Stimulated activated CD4-positive, alpha-beta T cell treated with anti-CD3 and anti-CD28 coated beads, Interleukin-1b, Interleukin-23, amount 100 ng/mL, for 24 hours (primary cell): ENCODE measurements at regions not wholly inside any gene's neighbourhood (a gene's known extent, or its start where the extent isn't known, plus 50 kb on each side); places are given as distances from the start of the nearest gene placed in this dataset.

Source experiments
- DNase-seq, 4 experiments: peaks; one replicate each; pipeline ENCODE4 v3.0.0-alpha.2; 2020; ENCODE audit warnings: low read depth in 4 of 4, low spot score in 1 of 4

GRCh38 chr3:30259730-30260129 lies 346.7 kb upstream of the TGFBR2 start:
- no peak for DNase-seq

DNA sequence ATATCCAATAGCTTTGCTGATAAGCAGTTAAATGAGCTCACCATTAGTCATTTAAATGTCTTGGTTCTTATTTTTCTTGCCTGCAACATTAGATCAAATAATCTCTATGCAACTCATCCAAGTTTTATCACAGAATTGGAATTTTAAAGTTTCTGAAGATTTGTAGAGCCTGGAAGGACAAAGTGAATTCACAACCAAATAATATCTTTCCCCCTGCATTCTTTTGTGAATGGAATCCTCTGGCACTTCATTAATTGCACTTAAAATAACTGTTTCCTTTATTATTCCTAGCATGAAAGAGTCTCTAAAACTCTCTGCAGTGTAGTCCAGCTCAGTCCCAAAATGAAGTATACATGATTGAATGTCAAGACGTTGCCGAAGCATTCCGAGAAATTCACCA lies 345.6 kb upstream of the TGFBR2 start:
- no peak for DNase-seq

DNA sequence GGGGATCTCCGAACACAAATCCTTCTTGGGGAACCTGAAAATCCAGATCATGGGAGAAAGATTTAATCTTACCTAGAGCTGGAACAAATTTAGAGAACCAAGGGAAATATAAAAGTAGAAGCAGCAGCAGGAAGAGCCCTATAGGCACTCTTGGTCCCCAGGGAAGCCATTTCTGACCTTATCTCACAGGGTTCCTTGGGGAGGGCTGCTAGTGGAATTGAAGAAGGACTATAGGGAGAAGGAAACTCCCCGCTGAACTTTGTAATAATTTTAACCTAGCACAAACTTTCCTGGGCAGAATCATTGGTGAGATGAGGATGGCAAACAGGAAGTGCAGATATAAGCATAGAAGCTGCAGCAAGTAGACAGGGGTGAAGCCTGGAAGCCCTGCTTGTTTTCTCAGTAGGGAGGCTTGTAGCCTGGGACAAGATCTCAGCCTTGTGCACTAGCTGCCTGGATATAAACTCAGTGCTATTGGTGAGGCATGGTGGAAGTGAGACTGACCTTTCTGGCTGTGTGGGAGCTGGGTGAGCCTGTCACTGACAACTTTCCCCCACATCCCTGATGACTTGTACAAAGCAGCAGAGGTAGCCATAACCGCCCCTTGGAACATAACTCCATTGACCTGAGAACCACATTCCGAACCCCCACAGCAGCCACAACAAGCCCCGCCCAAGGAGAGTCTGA lies 343.0 kb upstream of the TGFBR2 start:
- DNase-seq: no peak

DNA sequence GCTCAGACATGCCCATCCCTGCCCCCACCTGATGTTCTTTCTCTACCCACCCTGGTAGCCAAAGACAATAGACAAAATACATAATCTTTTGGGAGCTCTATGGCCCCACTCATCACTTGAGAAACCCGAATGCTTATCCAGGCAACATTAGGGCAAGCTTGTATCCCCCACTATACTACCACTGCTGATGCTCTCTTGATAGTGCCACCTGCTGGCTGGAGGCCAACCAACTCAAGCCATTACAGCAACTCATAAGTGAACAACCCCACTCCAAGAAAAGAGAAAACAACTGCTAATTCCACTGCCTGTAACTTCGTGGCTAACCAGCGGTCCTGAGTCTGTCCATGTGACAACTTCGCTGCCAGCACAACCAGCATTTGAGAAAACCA lies 342.5 kb upstream of the TGFBR2 start:
- no peak for DNase-seq

DNA sequence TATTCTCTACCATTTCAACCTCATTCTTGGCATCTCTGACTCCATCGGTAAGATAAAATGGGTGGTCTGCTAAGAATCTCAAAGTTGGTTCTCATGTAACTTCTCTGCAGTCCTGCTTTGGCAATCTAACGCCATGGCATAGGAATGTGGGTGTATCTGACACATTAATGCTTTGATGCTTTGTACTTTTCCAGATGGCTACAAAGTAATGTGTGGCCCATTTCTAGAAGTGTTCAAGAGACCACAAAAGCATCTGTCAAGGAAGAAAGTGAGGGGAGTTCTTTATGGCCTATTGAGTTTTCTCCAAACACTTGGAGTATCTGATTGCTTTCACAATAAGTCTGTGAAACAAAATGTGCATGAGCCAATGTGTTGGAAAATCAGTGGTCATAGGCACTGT lies 339.9 kb upstream of the TGFBR2 start:
- no peak for DNase-seq

DNA sequence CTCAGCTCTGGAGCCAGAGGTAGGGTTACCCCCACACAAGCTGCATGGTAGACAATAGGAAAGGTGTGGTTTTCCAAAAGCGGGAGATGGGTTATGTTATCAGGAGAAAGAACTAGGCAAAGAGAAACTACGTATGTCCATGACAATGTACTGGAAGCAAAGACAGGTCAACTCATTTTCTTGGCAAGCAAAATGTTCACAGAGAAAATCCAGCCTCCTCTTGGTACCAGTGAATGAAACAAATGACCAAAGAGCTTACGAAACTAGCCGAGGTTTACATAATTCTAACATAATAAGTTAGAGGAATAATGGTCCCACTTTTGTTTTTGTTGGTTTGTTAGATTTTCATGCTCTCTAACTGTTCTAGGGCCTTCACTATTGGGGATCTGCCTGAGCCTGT lies 338.1 kb upstream of the TGFBR2 start:
- DNase-seq: no peak

DNA sequence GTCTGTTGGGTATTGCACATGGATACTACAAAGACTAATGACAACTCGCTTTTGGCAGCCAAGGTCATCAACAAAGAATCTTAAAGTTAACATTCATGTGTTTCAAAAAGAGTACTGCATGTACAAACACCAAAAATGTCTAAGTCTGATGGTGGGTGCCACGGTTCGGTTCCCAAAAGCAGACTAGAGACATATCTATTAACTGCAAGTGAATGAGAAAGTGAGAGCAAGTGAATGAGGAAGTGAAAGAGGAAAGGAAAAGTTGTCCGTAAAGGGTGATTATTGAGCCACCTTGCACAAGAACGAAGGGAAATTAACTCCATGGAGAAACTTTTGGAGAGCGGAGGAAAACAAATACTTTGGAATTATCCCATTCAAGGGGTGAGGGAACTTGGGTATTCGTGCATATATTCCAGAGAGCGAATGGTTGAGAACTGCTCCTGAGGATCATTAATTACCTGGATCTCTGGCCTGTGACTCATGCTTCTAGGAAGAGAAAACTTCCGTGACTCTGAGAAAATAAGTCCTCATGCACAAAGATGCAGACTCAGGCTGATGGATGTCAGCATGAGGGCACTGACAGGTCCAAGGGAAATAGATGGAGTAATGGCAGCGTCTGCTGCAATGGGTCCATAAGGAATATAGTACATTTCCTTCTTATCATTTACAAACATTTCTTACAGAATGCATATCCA lies 336.5 kb upstream of the TGFBR2 start:
- no peak for DNase-seq

DNA sequence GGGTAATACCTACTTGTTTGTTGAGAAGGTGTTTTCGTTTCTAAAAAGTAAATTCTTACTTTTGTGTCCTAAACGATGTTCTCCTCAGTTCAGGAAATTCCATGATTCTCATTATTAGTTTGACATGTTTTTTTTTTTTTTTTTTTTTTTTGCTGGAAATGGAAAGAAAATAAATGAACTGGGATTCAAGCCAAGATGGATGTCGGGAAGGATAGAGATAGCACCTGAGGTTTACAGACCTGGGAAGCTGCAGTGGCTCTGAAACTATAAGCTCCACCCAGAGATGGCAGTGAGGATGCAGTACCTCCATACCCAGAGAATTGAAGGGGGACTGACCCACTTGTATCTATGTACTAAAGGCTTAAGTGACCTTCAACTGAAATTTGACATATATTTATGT lies 334.6 kb upstream of the TGFBR2 start:
- no peak for DNase-seq

GRCh38 chr3:30273304-30274072 lies 332.9 kb upstream of the TGFBR2 start:
- no peak for DNase-seq

GRCh38 chr3:30277494-30277893 lies 328.9 kb upstream of the TGFBR2 start:
- no peak for DNase-seq

DNA sequence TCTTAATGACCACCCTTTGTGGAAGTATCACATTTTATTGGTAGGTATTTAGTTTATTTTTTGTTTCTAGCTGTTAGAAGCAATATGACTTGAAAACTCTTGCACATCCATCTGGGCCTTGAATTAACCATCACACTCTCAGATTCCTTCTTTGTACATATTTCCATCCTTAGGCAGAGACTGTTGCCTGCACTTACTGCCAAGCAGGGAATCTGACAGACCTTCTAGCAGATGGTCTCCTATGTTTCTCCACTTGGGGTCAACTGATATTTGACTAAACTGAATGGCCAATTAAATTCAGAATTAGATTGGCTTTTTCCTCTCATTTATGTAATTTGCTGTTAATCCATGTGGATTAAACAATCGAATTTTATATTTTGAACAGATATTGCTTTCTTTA lies 324.9 kb upstream of the TGFBR2 start:
- no peak for DNase-seq

- no peak for DNase-seq
Measured at GRCh38 chr3:30282154-30282696, 324.2 kb upstream of the TGFBR2 start.

DNA sequence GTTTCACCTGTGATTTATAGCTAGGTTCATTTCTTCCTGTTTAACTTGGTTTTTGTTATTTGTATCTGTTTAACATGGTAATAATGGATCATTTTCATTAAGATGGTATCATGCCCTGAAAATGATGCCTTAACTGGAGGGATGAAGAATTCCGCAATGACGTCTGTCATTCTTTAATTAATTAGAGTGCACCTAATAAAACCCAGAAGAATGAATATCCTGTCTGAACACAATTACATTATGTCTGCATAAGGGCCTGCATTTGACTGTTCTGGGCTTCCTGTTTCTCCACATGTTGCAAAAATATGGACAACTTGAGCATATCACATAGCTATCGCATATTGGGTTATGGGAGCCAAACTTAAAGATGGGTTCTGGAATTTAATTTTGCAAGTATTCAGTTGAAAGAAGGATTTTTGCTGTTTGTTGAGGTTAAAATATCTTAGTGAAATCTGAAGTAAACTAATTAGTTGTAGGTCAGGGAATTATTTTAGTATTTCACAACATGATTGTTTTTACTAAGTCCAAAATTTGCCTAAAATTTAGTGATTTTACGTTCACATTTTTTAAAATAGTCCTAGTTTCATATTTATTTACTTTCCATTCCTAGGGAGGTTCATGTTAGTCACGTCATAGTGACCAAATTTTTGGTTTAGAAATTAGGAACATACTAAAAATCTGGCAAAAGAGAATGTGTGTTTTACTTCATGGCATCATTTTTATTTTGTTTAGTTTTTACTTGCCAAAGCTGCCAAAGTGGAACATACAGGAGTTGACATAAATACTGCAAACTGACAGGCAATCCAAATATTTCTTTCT lies 321.0 kb upstream of the TGFBR2 start:
- DNase-seq: no peak

DNA sequence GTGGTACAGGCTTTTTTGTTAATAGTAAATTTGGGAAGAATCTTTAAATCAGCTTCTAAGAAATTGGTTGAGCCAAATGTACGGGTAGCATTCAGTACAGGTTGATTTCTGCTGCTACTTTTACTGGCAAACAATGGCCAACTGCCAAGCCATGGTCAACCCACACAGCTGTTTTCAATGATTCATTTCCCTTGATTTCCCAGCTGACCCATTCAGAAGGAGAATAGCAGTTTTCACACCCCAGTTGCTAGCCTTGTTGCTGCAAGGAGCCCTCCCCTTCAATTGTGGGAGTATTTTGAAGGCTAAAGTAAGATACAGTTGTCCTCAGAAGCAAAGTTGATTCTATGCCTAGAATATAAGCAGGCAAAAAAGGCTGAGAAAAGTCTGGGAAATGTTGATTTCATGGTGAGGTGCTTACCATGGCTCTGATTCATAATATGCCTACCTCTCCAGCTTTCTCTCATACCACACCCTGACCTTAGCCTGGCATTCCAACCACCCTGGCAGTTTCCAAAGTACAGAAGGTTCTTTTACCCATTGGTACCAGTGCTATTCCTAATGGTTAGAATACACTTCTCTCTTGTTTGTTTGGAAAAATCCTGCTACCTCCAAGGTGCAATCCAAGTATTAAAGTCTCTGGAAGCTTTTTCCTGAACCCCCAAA lies 320.3 kb upstream of the TGFBR2 start:
- no peak for DNase-seq

- no peak for DNase-seq
Measured at GRCh38 chr3:30286811-30287210, 319.6 kb upstream of the TGFBR2 start.

DNA sequence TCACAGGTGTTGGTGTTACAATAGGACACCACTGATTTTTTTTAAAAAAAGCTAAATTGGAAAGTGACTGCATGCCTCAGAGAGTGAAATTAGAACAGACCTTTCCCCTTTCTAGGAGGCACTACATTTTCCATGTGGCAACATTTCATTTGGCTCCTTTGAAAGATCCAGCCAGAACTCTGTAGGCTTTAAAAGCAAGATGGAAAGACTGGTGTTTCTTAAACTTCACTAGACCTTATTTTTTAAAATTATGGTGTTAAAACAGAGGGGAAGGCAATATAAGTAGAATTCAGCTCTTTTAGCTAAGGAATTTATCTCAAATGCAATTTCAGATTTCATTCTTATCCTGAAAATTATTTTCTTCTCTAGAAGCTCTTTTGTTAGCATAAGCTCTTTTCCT lies 317.6 kb upstream of the TGFBR2 start:
- no peak for DNase-seq

DNA sequence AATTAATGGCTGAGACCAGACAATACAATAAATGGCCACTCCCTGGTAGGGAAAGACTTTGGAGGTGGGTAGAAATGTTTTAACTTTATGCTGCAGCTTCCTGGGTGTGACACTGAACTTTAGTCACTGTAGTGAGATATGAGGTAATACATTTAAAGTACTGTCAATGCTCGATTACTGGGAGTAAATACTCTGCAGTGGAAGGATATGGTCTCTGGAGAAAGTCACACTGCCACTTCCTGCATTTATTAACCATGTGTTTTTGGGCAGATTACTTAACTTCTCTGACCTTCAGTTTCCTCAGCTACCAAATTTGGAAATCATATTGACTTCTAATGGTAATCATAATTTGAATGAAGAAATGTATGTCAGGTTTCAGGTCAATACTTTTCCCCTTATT lies 317.1 kb upstream of the TGFBR2 start:
- DNase-seq: no peak

- DNase-seq: no peak
Measured at GRCh38 chr3:30289766-30290165, 316.6 kb upstream of the TGFBR2 start.

DNA sequence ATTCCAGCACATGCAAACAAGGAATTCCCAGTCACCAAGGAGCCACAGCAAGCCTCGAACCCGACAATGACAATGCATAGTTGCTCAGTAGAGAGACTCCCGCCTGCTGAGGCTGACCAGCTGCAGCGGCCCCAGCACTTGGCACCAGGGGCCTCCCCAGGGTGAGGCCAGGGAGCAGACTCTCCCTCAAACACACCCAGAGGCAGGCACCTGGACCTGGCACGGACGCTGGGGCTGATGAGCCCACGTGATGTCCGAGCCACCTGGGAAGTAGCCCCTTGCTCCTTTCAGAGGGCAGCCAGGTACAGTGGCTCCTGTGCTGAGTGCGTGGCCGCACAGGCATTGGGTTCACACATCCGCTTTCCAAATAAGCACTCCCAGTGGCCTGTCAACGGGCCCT lies 315.9 kb upstream of the TGFBR2 start:
- no peak for DNase-seq

DNA sequence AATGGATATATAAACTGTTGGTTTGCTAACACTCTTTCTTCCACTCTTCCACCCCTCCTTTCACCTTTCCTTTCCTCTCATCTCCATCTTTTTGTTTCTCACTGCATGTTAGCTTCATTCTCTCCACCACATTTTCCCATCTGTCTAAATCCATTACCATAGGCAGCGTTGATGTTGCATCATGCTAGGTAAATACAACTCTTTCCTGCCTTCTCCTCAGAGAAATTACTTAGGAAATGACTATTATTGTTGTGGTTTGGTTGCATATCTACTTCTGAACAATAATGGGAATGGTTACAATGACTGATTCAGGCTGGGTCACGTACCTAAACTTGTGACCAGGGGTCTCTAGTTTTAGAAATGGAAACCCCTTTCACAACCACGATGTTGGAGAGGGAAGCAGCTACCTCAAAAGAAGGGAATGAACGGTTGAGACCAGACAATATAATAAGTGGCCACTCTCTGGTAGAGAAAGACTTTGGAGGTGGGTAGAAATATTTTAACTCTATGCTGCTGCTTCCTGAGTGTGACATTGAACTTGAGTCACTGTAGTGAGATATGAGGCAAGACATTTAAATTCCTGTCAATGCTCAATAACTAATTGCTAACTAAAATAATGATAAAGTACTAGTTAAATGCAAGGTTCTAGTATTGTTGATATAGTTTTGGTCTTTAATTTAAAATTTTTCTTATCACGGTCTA lies 314.1 kb upstream of the TGFBR2 start:
- DNase-seq: no peak
